B cell (primary cell): ENCODE measurements at regions not wholly inside any gene's neighbourhood (a gene's known extent, or its start where the extent isn't known, plus 50 kb on each side); places are given as distances from the start of the nearest gene placed in this dataset.

Source experiments
- ATAC-seq: fragments of 200-7000 bp; cut with Tn5 transposase; one replicate; pipeline ENCODE4 v1.10.0; 2021; ENCODE audit warnings: low read depth, mild to moderate bottlenecking, moderate number of reproducible peaks, moderate library complexity
- CTCF ChIA-PET: fragments of 350-600 bp; sonication (Branson Sonifier 250); formaldehyde crosslinking; loops from one replicate; lab custom pipeline; 2021; ENCODE audit warnings: antibody characterized with exemption, inconsistent platforms; lab: Charles Lee
- POLR2A ChIA-PET: fragments of 350-600 bp; sonication (Branson Sonifier 250); formaldehyde crosslinking; loops from one replicate; lab custom pipeline; 2021; ENCODE audit warnings: antibody characterized with exemption; lab: Charles Lee
- DNase-seq: peaks from one replicate; pipeline ENCODE4 v3.0.0; 2013
- H2AFZ ChIP-seq: 2 replicates; pipeline ENCODE4 v1.6.1; 2012; ENCODE audit warnings: mild to moderate bottlenecking, low read depth, low read length; ENCODE audit not compliant: insufficient read depth, poor library complexity, severe bottlenecking
- H3K27ac ChIP-seq, 2 donors: 1 replicate in 1 of 2; 2 replicates in 1 of 2; pipeline ENCODE4 v1.5.1; 2012 to 2013; ENCODE audit warnings: low read length in 2 of 2, mild to moderate bottlenecking in 2 of 2, moderate library complexity in 1 of 2
- H3K27me3 ChIP-seq, 4 experiments: fragments of 200-600 bp in 1 of 4; sonication (generic) in 1 of 4; replicated peaks in 1 of 4; 1 replicate in 2 of 4; 2 replicates in 2 of 4; pipeline versions ENCODE4 v1.6.1 to v1.7.0; 2013 to 2016; ENCODE audit warnings: low read length in 3 of 4, mild to moderate bottlenecking in 2 of 4, mixed read lengths in 1 of 4, moderate library complexity in 1 of 4; ENCODE audit not compliant: insufficient read depth in 4 of 4, control insufficient read depth in 3 of 4; ENCODE audit errors: control extremely low read depth in 1 of 4
- H3K36me3 ChIP-seq, 2 experiments: replicated peaks in 1 of 2; 1 replicate in 1 of 2; 2 replicates in 1 of 2; pipeline versions ENCODE4 v1.6.1 to v1.7.1; 2013; ENCODE audit warnings: low read length in 1 of 2; ENCODE audit not compliant: insufficient read depth in 2 of 2, control insufficient read depth in 1 of 2; ENCODE audit errors: control extremely low read depth in 1 of 2, extremely low read depth in 1 of 2
- H3K4me1 ChIP-seq, 2 donors: fragments of 200-600 bp in 1 of 2; sonication (generic) in 1 of 2; 1 replicate in 1 of 2; 2 replicates in 1 of 2; pipeline versions ENCODE4 v1.5.1 to v1.6.1; 2013 to 2017; ENCODE audit warnings: low read length in 2 of 2; ENCODE audit not compliant: control insufficient read depth in 2 of 2, insufficient read depth in 2 of 2
- H3K4me2 ChIP-seq: replicated peaks from 2 replicates; pipeline ENCODE3; 2012; ENCODE audit warnings: mild to moderate bottlenecking, low read depth, low read length; ENCODE audit not compliant: poor library complexity, severe bottlenecking
- H3K4me3 ChIP-seq, 5 experiments: fragments of 200-600 bp in 1 of 5; sonication (generic) in 1 of 5; 1 replicate in 3 of 5; 2 replicates in 2 of 5; pipeline versions ENCODE4 v1.5.1 to v1.7.0; 2011 to 2016; ENCODE audit warnings: low read length in 4 of 5, mild to moderate bottlenecking in 4 of 5, low read depth in 2 of 5, control low read depth in 1 of 5, moderate library complexity in 1 of 5; ENCODE audit not compliant: insufficient read depth in 1 of 5; ENCODE audit errors: control extremely low read depth in 1 of 5, extremely low read depth in 1 of 5
- H3K79me2 ChIP-seq: fragments of 200-600 bp; sonication (generic); one replicate; pipeline ENCODE4 v1.6.0; 2016; ENCODE audit warnings: low read length; ENCODE audit not compliant: control insufficient read depth, insufficient read depth
- H3K9ac ChIP-seq: fragments of 200-600 bp; sonication (generic); 2 replicates; pipeline ENCODE4 v1.6.1; 2017; ENCODE audit warnings: mild to moderate bottlenecking, low read length, moderate library complexity
- H3K9me3 ChIP-seq, 3 donors: one replicate each; pipeline versions ENCODE4 v1.6.1 to v1.7.1; 2013; ENCODE audit warnings: low read length in 2 of 3; ENCODE audit not compliant: control insufficient read depth in 2 of 3, insufficient read depth in 1 of 3; ENCODE audit errors: control extremely low read depth in 1 of 3
- H4K20me1 ChIP-seq: 2 replicates; pipeline ENCODE4 v1.6.0; 2012; ENCODE audit warnings: mild to moderate bottlenecking, low read length; ENCODE audit not compliant: insufficient read depth, control insufficient read depth, poor library complexity, severe bottlenecking
- H3K27ac Mint-ChIP-seq: one replicate; pipeline ENCODE4 v1.8.0; 2021; ENCODE audit warnings: mixed read lengths
- H3K27me3 Mint-ChIP-seq: one replicate; pipeline ENCODE4 v1.8.0; 2021; ENCODE audit warnings: mixed read lengths
- H3K4me1 Mint-ChIP-seq: one replicate; pipeline ENCODE4 v1.8.0; 2021; ENCODE audit warnings: mixed read lengths
- H3K4me3 Mint-ChIP-seq: one replicate; pipeline ENCODE4 v1.8.0; 2021; ENCODE audit warnings: mixed read lengths
- H3K9me3 Mint-ChIP-seq: one replicate; pipeline ENCODE4 v1.8.0; 2022; ENCODE audit warnings: mixed read lengths; ENCODE audit not compliant: insufficient read depth
- CTCF ChIP-seq: fragments of 200-600 bp; IDR thresholded peaks from one replicate; pipeline ENCODE4 v1.8.0; 2022; ENCODE audit warnings: antibody characterized with exemption, mild to moderate bottlenecking
- EZH2 ChIP-seq: IDR thresholded peaks from 2 replicates; pipeline ENCODE4 v1.6.1; 2012; ENCODE audit warnings: borderline replicate concordance, low read depth, mild to moderate bottlenecking, moderate library complexity, low read length; ENCODE audit not compliant: insufficient read depth, poor library complexity, severe bottlenecking
- WGBS: methylation state at CpG from one replicate; pipeline ENCODE4 v1.1.5; 2013; ENCODE audit warnings: missing lambda C conversion rate; ENCODE audit not compliant: insufficient coverage; 5-methylcytosine and 5-hydroxymethylcytosine counted together
- intact Hi-C: fragments of 100-400 bp; cut with micrococcal nuclease; formaldehyde crosslinking; loops from one replicate; pipeline ENCODE4 v1.10.0; 2022

- Histone ChIP-seq H3K9ac (no peak overlapping the region), H3K4me2 (no peak overlapping the region), H3K9me3 (no peaks in the 10 kb centered on the region), H3K27ac (no peak overlapping the region), H3K4me1 (no peaks in the 10 kb centered on the region), H3K4me3 (no peak overlapping the region), H2AFZ (no peak overlapping the region), H4K20me1 (no peaks in the 10 kb centered on the region), H3K79me2 (no peaks in the 10 kb centered on the region), H3K36me3 (no peaks in the 10 kb centered on the region), H3K27me3 (peaks cover 0 to 3% (median 0%) of the 10 kb centered on the region in 4 experiments)
- intact Hi-C loops: no loop called here
- Mint-ChIP-seq H3K27ac (no peak overlapping the region), H3K4me3 (no peak overlapping the region), H3K4me1 (peaks cover 2% of the 10 kb centered on the region), H3K9me3 (no peaks in the 10 kb centered on the region), H3K27me3 (peaks cover 3% of the 10 kb centered on the region)
- ATAC-seq: no peak
- no peak for DNase-seq
- ChIA-PET POLR2A (no interaction called here), CTCF (no interaction called here)
- WGBS: no CpG with 5 or more reads among the region's 8 CpGs
- TF ChIP-seq EZH2 (no peak), CTCF (no peak)
These were observed 334.7 kb upstream of the POU3F1 start for GRCh38 chr1:38381256-38381655.

- no peaks in the 10 kb centered on the region for H3K27me3 Mint-ChIP-seq
- H3K36me3 ChIP-seq: no peaks in the 10 kb centered on the region
- no peaks in the 10 kb centered on the region for H3K79me2 ChIP-seq
- no peaks in the 10 kb centered on the region for H3K27me3 ChIP-seq
- no peak for DNase-seq
- TF ChIP-seq CTCF (no peak), EZH2 (no peak)
- POLR2A ChIA-PET: no interaction called here
- no peak for ATAC-seq
- no peaks in the 10 kb centered on the region for H3K4me1 ChIP-seq
- H3K4me2 ChIP-seq: no peak overlapping the region
- H3K9ac ChIP-seq: no peak overlapping the region
- H3K4me3 ChIP-seq: no peak overlapping the region
- peaks cover 2% of the 10 kb centered on the region for H3K4me1 Mint-ChIP-seq
- H2AFZ ChIP-seq: no peak overlapping the region
- no peak overlapping the region for H3K27ac ChIP-seq
- no CpG with 5 or more reads among the region's 2 CpGs for WGBS
- H4K20me1 ChIP-seq: no peaks in the 10 kb centered on the region
- peaks cover 14% of the 10 kb centered on the region for H3K9me3 Mint-ChIP-seq
- CTCF ChIA-PET: no interaction called here
- peaks cover 0 to 17% (median 10%) of the 10 kb centered on the region in 3 donors for H3K9me3 ChIP-seq
- H3K4me3 Mint-ChIP-seq: no peak overlapping the region
- H3K27ac Mint-ChIP-seq: no peak overlapping the region
- intact Hi-C loops: no loop called here
These were observed 330.0 kb upstream of the POU3F1 start for GRCh38 chr1:38376577-38376976.
